HG03039 (cell line): ENCODE measurements at regions not wholly inside any gene's neighbourhood (a gene's known extent, or its start where the extent isn't known, plus 50 kb on each side); places are given as distances from the start of the nearest gene placed in this dataset.
"Not testable (repeated sequence)": the region's sequence is repeated elsewhere in the genome, so short reads cannot be mapped to it uniquely, and the experiment has no call there.

Source experiments
- ATAC-seq: cut with Tn5 transposase; IDR thresholded peaks from one replicate; pipeline ENCODE4 v1.9.1; 2021; ENCODE audit warnings: mild to moderate bottlenecking, moderate library complexity; ENCODE audit not compliant: unreplicated experiment

- ATAC-seq = peak; percentile 86
These were observed 60.0 kb upstream of the BANK1 start for GRCh38 chr4:101730291-101731117.

- ATAC-seq = no peak
These were observed 63.3 kb upstream of the BANK1 start for GRCh38 chr4:101727238-101727637.

GRCh38 chr4:101724093-101724492, 66.4 kb upstream of the BANK1 start:
- no peak for ATAC-seq

GRCh38 chr4:101718810-101719209, 71.7 kb upstream of the BANK1 start:
- ATAC-seq = no peak

GRCh38 chr4:101711590-101712260, 78.8 kb upstream of the BANK1 start:
- ATAC-seq = no peak

- ATAC-seq = no peak
These were observed 79.7 kb upstream of the BANK1 start for GRCh38 chr4:101710806-101711205.

GRCh38 chr4:101708293-101709039, 82.1 kb upstream of the BANK1 start:
- ATAC-seq = no peak

GRCh38 chr4:101707596-101707995, 82.9 kb upstream of the BANK1 start:
- ATAC-seq = no peak

GRCh38 chr4:101706535-101707057, 83.9 kb upstream of the BANK1 start:
- no peak for ATAC-seq

- ATAC-seq = no peak
These were observed 89.0 kb upstream of the BANK1 start for GRCh38 chr4:101701551-101701950.

GRCh38 chr4:101699441-101700124, 90.9 kb upstream of the BANK1 start:
- ATAC-seq = no peak

- no peak for ATAC-seq
These were observed 93.3 kb upstream of the BANK1 start for GRCh38 chr4:101697266-101697665.

- ATAC-seq = no peak
These were observed 94.1 kb upstream of the BANK1 start for GRCh38 chr4:101696276-101697010.

GRCh38 chr4:101695176-101695575, 95.4 kb upstream of the BANK1 start:
- ATAC-seq = no peak

- not testable (repeated sequence) for ATAC-seq
These were observed 96.1 kb upstream of the BANK1 start for GRCh38 chr4:101694403-101694802.

- peak; percentile 51 for ATAC-seq
These were observed 96.6 kb upstream of the BANK1 start for GRCh38 chr4:101693842-101694398.

GRCh38 chr4:101689220-101689619, 101.3 kb upstream of the BANK1 start:
- ATAC-seq = no peak

GRCh38 chr4:101685126-101685525, 105.4 kb upstream of the BANK1 start:
- ATAC-seq = no peak

GRCh38 chr4:101682946-101683345, 107.6 kb upstream of the BANK1 start:
- no peak for ATAC-seq

GRCh38 chr4:101678180-101678579, 112.3 kb upstream of the BANK1 start:
- no peak for ATAC-seq
